ENCODE measurements at regions not wholly inside any gene's neighbourhood (a gene's known extent, or its start where the extent isn't known, plus 50 kb on each side); places are given as distances from the start of the nearest gene placed in this dataset.

DNA sequence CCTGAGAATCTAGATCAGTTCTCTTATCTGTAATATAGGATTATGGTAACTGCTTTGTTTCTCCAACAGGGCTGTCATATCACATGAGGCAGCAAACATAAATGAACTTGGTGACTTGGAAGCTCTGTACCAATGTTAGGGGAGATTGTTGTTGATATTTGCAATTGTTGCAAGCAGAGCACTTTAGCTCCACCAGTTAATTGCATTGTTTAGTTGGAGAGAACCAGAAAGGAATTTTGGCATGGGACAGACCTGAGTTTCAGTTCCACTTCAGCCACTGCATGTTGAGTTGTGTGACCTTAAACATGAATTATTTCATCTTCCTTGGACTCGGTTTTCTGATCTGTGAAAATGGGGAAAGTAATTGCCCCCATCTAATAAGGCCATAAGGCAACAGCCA lies 142.3 kb upstream of the JUN start:
- no peaks in the 10 kb centered on the region for H3K27me3 ChIP-seq (ENCODE audit: insufficient read depth, low read depth, low read length)
- H3K79me2 ChIP-seq (replicated peaks; ENCODE audit: insufficient read depth, low read length): no peaks in the 10 kb centered on the region
- TF ChIP-seq, protein P1, sequence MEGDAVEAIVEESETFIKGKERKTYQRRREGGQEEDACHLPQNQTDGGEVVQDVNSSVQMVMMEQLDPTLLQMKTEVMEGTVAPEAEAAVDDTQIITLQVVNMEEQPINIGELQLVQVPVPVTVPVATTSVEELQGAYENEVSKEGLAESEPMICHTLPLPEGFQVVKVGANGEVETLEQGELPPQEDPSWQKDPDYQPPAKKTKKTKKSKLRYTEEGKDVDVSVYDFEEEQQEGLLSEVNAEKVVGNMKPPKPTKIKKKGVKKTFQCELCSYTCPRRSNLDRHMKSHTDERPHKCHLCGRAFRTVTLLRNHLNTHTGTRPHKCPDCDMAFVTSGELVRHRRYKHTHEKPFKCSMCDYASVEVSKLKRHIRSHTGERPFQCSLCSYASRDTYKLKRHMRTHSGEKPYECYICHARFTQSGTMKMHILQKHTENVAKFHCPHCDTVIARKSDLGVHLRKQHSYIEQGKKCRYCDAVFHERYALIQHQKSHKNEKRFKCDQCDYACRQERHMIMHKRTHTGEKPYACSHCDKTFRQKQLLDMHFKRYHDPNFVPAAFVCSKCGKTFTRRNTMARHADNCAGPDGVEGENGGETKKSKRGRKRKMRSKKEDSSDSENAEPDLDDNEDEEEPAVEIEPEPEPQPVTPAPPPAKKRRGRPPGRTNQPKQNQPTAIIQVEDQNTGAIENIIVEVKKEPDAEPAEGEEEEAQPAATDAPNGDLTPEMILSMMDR (IDR thresholded peaks at IDR 0.05; ENCODE audit: poor library complexity, severe bottlenecking): no peak
- TF ChIP-seq EZH2 (IDR thresholded peaks at IDR 0.05; ENCODE audit: borderline replicate concordance, insufficient read depth, low read length, poor library complexity, severe bottlenecking) (no peak), MXI1 (conservative IDR thresholded peaks at IDR 0.05; ENCODE audit: poor library complexity, severe bottlenecking) (no peak), RAD21 (conservative IDR thresholded peaks at IDR 0.05) (no peak), EP300 (conservative IDR thresholded peaks at IDR 0.05; ENCODE audit: poor library complexity, severe bottlenecking) (no peak), SMC3 (conservative IDR thresholded peaks at IDR 0.05; ENCODE audit: poor library complexity) (no peak), POLR2AphosphoS5 (IDR thresholded peaks at IDR 0.05) (no peak), TAF1 (IDR thresholded peaks at IDR 0.05; ENCODE audit: low read depth) (no peak)
- TF ChIP-seq, protein P2, sequence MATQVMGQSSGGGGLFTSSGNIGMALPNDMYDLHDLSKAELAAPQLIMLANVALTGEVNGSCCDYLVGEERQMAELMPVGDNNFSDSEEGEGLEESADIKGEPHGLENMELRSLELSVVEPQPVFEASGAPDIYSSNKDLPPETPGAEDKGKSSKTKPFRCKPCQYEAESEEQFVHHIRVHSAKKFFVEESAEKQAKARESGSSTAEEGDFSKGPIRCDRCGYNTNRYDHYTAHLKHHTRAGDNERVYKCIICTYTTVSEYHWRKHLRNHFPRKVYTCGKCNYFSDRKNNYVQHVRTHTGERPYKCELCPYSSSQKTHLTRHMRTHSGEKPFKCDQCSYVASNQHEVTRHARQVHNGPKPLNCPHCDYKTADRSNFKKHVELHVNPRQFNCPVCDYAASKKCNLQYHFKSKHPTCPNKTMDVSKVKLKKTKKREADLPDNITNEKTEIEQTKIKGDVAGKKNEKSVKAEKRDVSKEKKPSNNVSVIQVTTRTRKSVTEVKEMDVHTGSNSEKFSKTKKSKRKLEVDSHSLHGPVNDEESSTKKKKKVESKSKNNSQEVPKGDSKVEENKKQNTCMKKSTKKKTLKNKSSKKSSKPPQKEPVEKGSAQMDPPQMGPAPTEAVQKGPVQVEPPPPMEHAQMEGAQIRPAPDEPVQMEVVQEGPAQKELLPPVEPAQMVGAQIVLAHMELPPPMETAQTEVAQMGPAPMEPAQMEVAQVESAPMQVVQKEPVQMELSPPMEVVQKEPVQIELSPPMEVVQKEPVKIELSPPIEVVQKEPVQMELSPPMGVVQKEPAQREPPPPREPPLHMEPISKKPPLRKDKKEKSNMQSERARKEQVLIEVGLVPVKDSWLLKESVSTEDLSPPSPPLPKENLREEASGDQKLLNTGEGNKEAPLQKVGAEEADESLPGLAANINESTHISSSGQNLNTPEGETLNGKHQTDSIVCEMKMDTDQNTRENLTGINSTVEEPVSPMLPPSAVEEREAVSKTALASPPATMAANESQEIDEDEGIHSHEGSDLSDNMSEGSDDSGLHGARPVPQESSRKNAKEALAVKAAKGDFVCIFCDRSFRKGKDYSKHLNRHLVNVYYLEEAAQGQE (IDR thresholded peaks at IDR 0.05; ENCODE audit: borderline replicate concordance): no peak
- H3K36me3 ChIP-seq (ENCODE audit: insufficient read depth, low read length): no peaks in the 10 kb centered on the region
- H2AFZ ChIP-seq (ENCODE audit: low read depth, low read length): no peak overlapping the region
- H3K9me2 ChIP-seq (ENCODE audit: insufficient read depth, low read length): no peaks in the 10 kb centered on the region
- no peak overlapping the region for H3K4me3 ChIP-seq (ENCODE audit: low read length)
- H3K9me3 ChIP-seq (ENCODE audit: low read length): no peaks in the 10 kb centered on the region
- H3K27ac ChIP-seq (ENCODE audit: low read length): no peak overlapping the region
- no peaks in the 10 kb centered on the region for H3F3A ChIP-seq (ENCODE audit: insufficient read depth, low read length, poor library complexity, severe bottlenecking)
- no peak overlapping the region for H3K4me2 ChIP-seq (ENCODE audit: low read length)
- H3K9ac ChIP-seq (ENCODE audit: low read length): no peak overlapping the region
- no peaks in the 10 kb centered on the region for H4K20me1 ChIP-seq (ENCODE audit: insufficient read depth)

DNA sequence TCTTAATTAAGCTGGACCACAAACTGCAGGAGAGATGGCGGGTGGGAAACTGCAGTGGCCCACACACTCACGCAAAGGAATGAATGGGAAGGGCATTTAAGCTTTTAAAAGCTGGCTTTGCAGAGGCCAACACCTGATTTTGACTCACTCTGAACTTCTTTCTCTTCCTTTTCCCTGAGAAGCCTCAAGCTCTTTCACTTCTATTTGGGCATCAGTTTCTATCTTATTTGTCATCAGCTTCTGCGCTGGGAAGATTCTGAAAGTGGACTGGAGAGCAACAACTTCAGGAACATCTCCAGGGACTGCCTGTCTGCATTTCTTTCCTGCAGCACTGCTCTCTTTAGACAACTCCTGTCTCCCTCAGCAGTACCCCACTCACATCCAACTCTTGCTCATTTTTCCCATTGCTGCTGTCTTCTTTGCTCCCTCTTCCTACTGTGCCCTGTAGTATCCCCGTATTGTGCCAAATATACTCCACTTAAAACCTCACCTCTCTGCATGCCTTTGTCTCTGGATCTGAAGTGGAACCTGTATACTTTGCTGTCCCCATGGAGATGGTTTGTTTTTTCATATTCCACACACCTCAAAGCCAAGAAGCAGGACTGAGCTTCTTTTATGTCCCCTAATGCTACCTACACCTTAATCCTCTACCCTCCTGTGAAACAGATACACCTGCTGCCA lies 143.3 kb upstream of the JUN start:
- H3K9ac ChIP-seq (ENCODE audit: low read length): no peak overlapping the region
- no peak overlapping the region for H3K4me2 ChIP-seq (ENCODE audit: low read length)
- H3K4me3 ChIP-seq (ENCODE audit: low read length): no peak overlapping the region
- H3K27ac ChIP-seq (ENCODE audit: low read length): no peak overlapping the region
- H3K9me3 ChIP-seq (ENCODE audit: low read length): no peaks in the 10 kb centered on the region
- H3K9me2 ChIP-seq (ENCODE audit: insufficient read depth, low read length): no peaks in the 10 kb centered on the region
- no peak overlapping the region for H2AFZ ChIP-seq (ENCODE audit: low read depth, low read length)
- H3K36me3 ChIP-seq (ENCODE audit: insufficient read depth, low read length): no peaks in the 10 kb centered on the region
- no peaks in the 10 kb centered on the region for H3K79me2 ChIP-seq (replicated peaks; ENCODE audit: insufficient read depth, low read length)
- no peaks in the 10 kb centered on the region for H3K27me3 ChIP-seq (ENCODE audit: insufficient read depth, low read depth, low read length)
- TF ChIP-seq, protein P2 (IDR thresholded peaks at IDR 0.05; ENCODE audit: borderline replicate concordance): no peak
- TF ChIP-seq EZH2 (IDR thresholded peaks at IDR 0.05; ENCODE audit: borderline replicate concordance, insufficient read depth, low read length, poor library complexity, severe bottlenecking): no peak
- H4K20me1 ChIP-seq (ENCODE audit: insufficient read depth): no peaks in the 10 kb centered on the region
- no peaks in the 10 kb centered on the region for H3F3A ChIP-seq (ENCODE audit: insufficient read depth, low read length, poor library complexity, severe bottlenecking)
